GF-D8 (cell line): ENCODE measurements at regions not wholly inside any gene's neighbourhood (a gene's known extent, or its start where the extent isn't known, plus 50 kb on each side); places are given as distances from the start of the nearest gene placed in this dataset.

ENCODE experiments used
- DNase-seq: peaks from one replicate; lab custom pipeline; 2025; lab: John Stamatoyannopoulos, UW

GRCh38 chr10:118537623-118538022, 57.8 kb downstream of the PRLHR start:
- DNase-seq: no peak

GRCh38 chr10:118534136-118534535, 61.3 kb downstream of the PRLHR start:
- no peak for DNase-seq

- no peak for DNase-seq
Measured at GRCh38 chr10:118531105-118531852, 64.2 kb downstream of the PRLHR start.

- DNase-seq: no peak
Measured at GRCh38 chr10:118528426-118528825, 67.0 kb downstream of the PRLHR start.

GRCh38 chr10:118523775-118524174, 71.7 kb downstream of the PRLHR start:
- DNase-seq: no peak

- DNase-seq: no peak
Measured at GRCh38 chr10:118522791-118523498, 72.5 kb downstream of the PRLHR start.

GRCh38 chr10:118521415-118522117, 73.9 kb downstream of the PRLHR start:
- no peak for DNase-seq

- no peak for DNase-seq
Measured at GRCh38 chr10:118520116-118520742, 75.2 kb downstream of the PRLHR start.

- no peak for DNase-seq
Measured at GRCh38 chr10:118518095-118518494, 77.4 kb downstream of the PRLHR start.

- DNase-seq: no peak
Measured at GRCh38 chr10:118516716-118517115, 78.7 kb downstream of the PRLHR start.

GRCh38 chr10:118513174-118513573, 82.3 kb downstream of the PRLHR start:
- DNase-seq: no peak

- DNase-seq: no peak
Measured at GRCh38 chr10:118511711-118512110, 83.7 kb downstream of the PRLHR start.

- no peak for DNase-seq
Measured at GRCh38 chr10:118508863-118509262, 86.6 kb downstream of the PRLHR start.

GRCh38 chr10:118508355-118508754, 87.1 kb downstream of the PRLHR start:
- no peak for DNase-seq

GRCh38 chr10:118506671-118507590, 88.5 kb downstream of the PRLHR start:
- no peak for DNase-seq

GRCh38 chr10:118505363-118505762, 90.1 kb downstream of the PRLHR start:
- DNase-seq: no peak

GRCh38 chr10:118504467-118505205, 90.8 kb downstream of the PRLHR start:
- DNase-seq: no peak

- DNase-seq: no peak
Measured at GRCh38 chr10:118504044-118504443, 91.4 kb downstream of the PRLHR start.

GRCh38 chr10:118503192-118503591, 92.3 kb downstream of the PRLHR start:
- no peak for DNase-seq

GRCh38 chr10:118501637-118502440, 93.6 kb downstream of the PRLHR start:
- no peak for DNase-seq
